ENCODE measurements at regions not wholly inside any gene's neighbourhood (a gene's known extent, or its start where the extent isn't known, plus 50 kb on each side); places are given as distances from the start of the nearest gene placed in this dataset.
"Not testable (repeated sequence)": the region's sequence is repeated elsewhere in the genome, so short reads cannot be mapped to it uniquely, and the experiment has no call there.

- H3K9me3 ChIP-seq (ENCODE audit: low read length) = no peaks in the 10 kb centered on the region
- H3K4me1 ChIP-seq (ENCODE audit: insufficient read depth, low read length) = peaks cover 18% of the 10 kb centered on the region
- no peak overlapping the region for H3K9ac ChIP-seq (ENCODE audit: low read length)
- no peaks in the 10 kb centered on the region for H3K36me3 ChIP-seq (ENCODE audit: insufficient read depth, low read length)
- H3K4me3 ChIP-seq (ENCODE audit: low read depth in 1 of 2, low read length in 2 of 2) = no peak overlapping the region
- H3K27ac ChIP-seq (ENCODE audit: low read depth, low read length) = no peak overlapping the region
- no peaks in the 10 kb centered on the region for H3K27me3 ChIP-seq (ENCODE audit: control insufficient read depth in 1 of 2, insufficient read depth in 2 of 2, low read length in 2 of 2)
Measured at GRCh38 chr10:121317374-121317773, 280.9 kb downstream of the FGFR2 start.

- H3K27ac ChIP-seq (ENCODE audit: low read depth, low read length) = no peak overlapping the region
- H3K36me3 ChIP-seq (ENCODE audit: insufficient read depth, low read length) = no peaks in the 10 kb centered on the region
- no peak overlapping the region for H3K4me3 ChIP-seq (ENCODE audit: low read depth in 1 of 2, low read length in 2 of 2)
Measured at GRCh38 chr10:121322046-121322445, 276.2 kb downstream of the FGFR2 start.

GRCh38 chr10:121322776-121323175 is 275.5 kb downstream of the FGFR2 start:
- Histone ChIP-seq H3K36me3 (ENCODE audit: insufficient read depth, low read length) (no peaks in the 10 kb centered on the region), H3K27ac (ENCODE audit: low read depth, low read length) (no peak overlapping the region), H3K9me3 (ENCODE audit: low read length) (no peaks in the 10 kb centered on the region), H3K4me1 (ENCODE audit: insufficient read depth, low read length) (no peaks in the 10 kb centered on the region), H3K9ac (ENCODE audit: low read length) (no peak overlapping the region), H3K4me3 (ENCODE audit: low read depth in 1 of 2, low read length in 2 of 2) (no peak overlapping the region), H3K27me3 (ENCODE audit: control insufficient read depth in 1 of 2, insufficient read depth in 2 of 2, low read length in 2 of 2) (no peaks in the 10 kb centered on the region)

More at GRCh38 chr10:121322046-121322445, 276.2 kb downstream of the FGFR2 start:
- Histone ChIP-seq H3K9ac (ENCODE audit: low read length) (no peak overlapping the region), H3K9me3 (ENCODE audit: low read length) (no peaks in the 10 kb centered on the region), H3K27me3 (ENCODE audit: control insufficient read depth in 1 of 2, insufficient read depth in 2 of 2, low read length in 2 of 2) (no peaks in the 10 kb centered on the region), H3K4me1 (ENCODE audit: insufficient read depth, low read length) (no peaks in the 10 kb centered on the region)

- H3K9me3 ChIP-seq (ENCODE audit: low read length) = no peaks in the 10 kb centered on the region
- no peaks in the 10 kb centered on the region for H3K27me3 ChIP-seq (ENCODE audit: control insufficient read depth in 1 of 2, insufficient read depth in 2 of 2, low read length in 2 of 2)
- no peaks in the 10 kb centered on the region for H3K4me1 ChIP-seq (ENCODE audit: insufficient read depth, low read length)
- no peak overlapping the region for H3K27ac ChIP-seq (ENCODE audit: low read depth, low read length)
- H3K9ac ChIP-seq (ENCODE audit: low read length) = no peak overlapping the region
- H3K36me3 ChIP-seq (ENCODE audit: insufficient read depth, low read length) = no peaks in the 10 kb centered on the region
- H3K4me3 ChIP-seq (ENCODE audit: low read depth in 1 of 2, low read length in 2 of 2) = no peak overlapping the region
Measured at GRCh38 chr10:121323443-121323842, 274.8 kb downstream of the FGFR2 start.

- Histone ChIP-seq H3K4me3 (ENCODE audit: low read depth in 1 of 2, low read length in 2 of 2) (no peak overlapping the region), H3K27me3 (ENCODE audit: control insufficient read depth in 1 of 2, insufficient read depth in 2 of 2, low read length in 2 of 2) (no peaks in the 10 kb centered on the region), H3K9me3 (ENCODE audit: low read length) (no peaks in the 10 kb centered on the region), H3K36me3 (ENCODE audit: insufficient read depth, low read length) (no peaks in the 10 kb centered on the region), H3K4me1 (ENCODE audit: insufficient read depth, low read length) (no peaks in the 10 kb centered on the region), H3K9ac (ENCODE audit: low read length) (no peak overlapping the region), H3K27ac (ENCODE audit: low read depth, low read length) (no peak overlapping the region)
Measured at GRCh38 chr10:121324678-121325213, 273.5 kb downstream of the FGFR2 start.

- H3K9ac ChIP-seq (ENCODE audit: low read length) = no peak overlapping the region
- H3K4me1 ChIP-seq (ENCODE audit: insufficient read depth, low read length) = no peaks in the 10 kb centered on the region
- no peak overlapping the region for H3K27ac ChIP-seq (ENCODE audit: low read depth, low read length)
- H3K4me3 ChIP-seq (ENCODE audit: low read depth in 1 of 2, low read length in 2 of 2) = no peak overlapping the region
- H3K36me3 ChIP-seq (ENCODE audit: insufficient read depth, low read length) = no peaks in the 10 kb centered on the region
- no peaks in the 10 kb centered on the region for H3K9me3 ChIP-seq (ENCODE audit: low read length)
- no peaks in the 10 kb centered on the region for H3K27me3 ChIP-seq (ENCODE audit: control insufficient read depth in 1 of 2, insufficient read depth in 2 of 2, low read length in 2 of 2)
Measured at GRCh38 chr10:121325490-121326231, 272.6 kb downstream of the FGFR2 start.

GRCh38 chr10:121326905-121327304 is 271.3 kb downstream of the FGFR2 start:
- H3K36me3 ChIP-seq (ENCODE audit: insufficient read depth, low read length) = no peaks in the 10 kb centered on the region
- H3K27ac ChIP-seq (ENCODE audit: low read depth, low read length) = no peak overlapping the region
- H3K27me3 ChIP-seq (ENCODE audit: control insufficient read depth in 1 of 2, insufficient read depth in 2 of 2, low read length in 2 of 2) = no peaks in the 10 kb centered on the region
- no peak overlapping the region for H3K4me3 ChIP-seq (ENCODE audit: low read depth in 1 of 2, low read length in 2 of 2)
- H3K9ac ChIP-seq (ENCODE audit: low read length) = no peak overlapping the region
- H3K4me1 ChIP-seq (ENCODE audit: insufficient read depth, low read length) = no peaks in the 10 kb centered on the region
- H3K9me3 ChIP-seq (ENCODE audit: low read length) = no peaks in the 10 kb centered on the region

- no peak overlapping the region for H3K9ac ChIP-seq (ENCODE audit: low read length)
- no peaks in the 10 kb centered on the region for H3K9me3 ChIP-seq (ENCODE audit: low read length)
- no peak overlapping the region for H3K4me3 ChIP-seq (ENCODE audit: low read depth in 1 of 2, low read length in 2 of 2)
- H3K27me3 ChIP-seq (ENCODE audit: control insufficient read depth in 1 of 2, insufficient read depth in 2 of 2, low read length in 2 of 2) = no peaks in the 10 kb centered on the region
- H3K27ac ChIP-seq (ENCODE audit: low read depth, low read length) = no peak overlapping the region
- H3K4me1 ChIP-seq (ENCODE audit: insufficient read depth, low read length) = no peaks in the 10 kb centered on the region
- H3K36me3 ChIP-seq (ENCODE audit: insufficient read depth, low read length) = no peaks in the 10 kb centered on the region
Measured at GRCh38 chr10:121327727-121328126, 270.5 kb downstream of the FGFR2 start.

GRCh38 chr10:121329631-121330030 is 268.6 kb downstream of the FGFR2 start:
- H3K9ac ChIP-seq (ENCODE audit: low read length); H3K4me1 ChIP-seq (ENCODE audit: insufficient read depth, low read length); H3K4me3 ChIP-seq (ENCODE audit: low read depth in 1 of 2, low read length in 2 of 2); H3K36me3 ChIP-seq (ENCODE audit: insufficient read depth, low read length); H3K9me3 ChIP-seq (ENCODE audit: low read length); H3K27me3 ChIP-seq (ENCODE audit: control insufficient read depth in 1 of 2, insufficient read depth in 2 of 2, low read length in 2 of 2); H3K27ac ChIP-seq (ENCODE audit: low read depth, low read length): not testable (repeated sequence)

- Histone ChIP-seq H3K9ac (ENCODE audit: low read length) (no peak overlapping the region), H3K4me3 (ENCODE audit: low read depth in 1 of 2, low read length in 2 of 2) (no peak overlapping the region), H3K4me1 (ENCODE audit: insufficient read depth, low read length) (no peaks in the 10 kb centered on the region), H3K27ac (ENCODE audit: low read depth, low read length) (no peak overlapping the region), H3K36me3 (ENCODE audit: insufficient read depth, low read length) (no peaks in the 10 kb centered on the region), H3K9me3 (ENCODE audit: low read length) (no peaks in the 10 kb centered on the region), H3K27me3 (ENCODE audit: control insufficient read depth in 1 of 2, insufficient read depth in 2 of 2, low read length in 2 of 2) (no peaks in the 10 kb centered on the region)
Measured at GRCh38 chr10:121330563-121330962, 267.7 kb downstream of the FGFR2 start.

- H3K4me3 ChIP-seq (ENCODE audit: low read depth in 1 of 2, low read length in 2 of 2) = no peak overlapping the region
- H3K36me3 ChIP-seq (ENCODE audit: insufficient read depth, low read length) = no peaks in the 10 kb centered on the region
- no peak overlapping the region for H3K9ac ChIP-seq (ENCODE audit: low read length)
- no peak overlapping the region for H3K27ac ChIP-seq (ENCODE audit: low read depth, low read length)
- H3K27me3 ChIP-seq (ENCODE audit: control insufficient read depth in 1 of 2, insufficient read depth in 2 of 2, low read length in 2 of 2) = no peaks in the 10 kb centered on the region
- H3K4me1 ChIP-seq (ENCODE audit: insufficient read depth, low read length) = no peaks in the 10 kb centered on the region
- H3K9me3 ChIP-seq (ENCODE audit: low read length) = no peaks in the 10 kb centered on the region
Measured at GRCh38 chr10:121332353-121332752, 265.9 kb downstream of the FGFR2 start.

Data from muscle layer of colon (tissue), 2 donors.